ENCODE measurements at regions not wholly inside any gene's neighbourhood (a gene's known extent, or its start where the extent isn't known, plus 50 kb on each side); places are given as distances from the start of the nearest gene placed in this dataset.

DNA sequence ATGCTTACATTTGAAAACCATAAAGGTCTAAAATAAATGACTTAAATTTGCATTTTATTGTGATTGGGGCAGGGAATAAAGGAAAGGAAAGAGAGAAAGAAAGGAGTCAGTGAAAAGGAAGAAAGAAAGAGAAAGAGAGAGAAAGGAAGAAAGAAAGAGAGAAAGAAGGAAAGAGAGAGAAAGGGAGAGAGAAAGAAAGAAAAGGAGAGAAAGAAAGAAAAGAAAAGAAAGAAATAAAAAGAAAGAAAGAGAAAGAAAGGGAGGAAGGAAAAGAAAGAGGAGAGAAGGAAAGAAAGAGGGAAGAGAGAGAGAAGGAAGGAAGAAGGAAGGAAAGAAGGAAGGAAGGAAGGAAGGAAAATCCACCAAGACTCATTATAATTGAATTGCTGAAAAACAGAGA lies 222.8 kb downstream of the RMST start:
- Histone ChIP-seq H3K9ac (no peak overlapping the region), H3K36me3 (no peaks in the 10 kb centered on the region), H3K4me2 (no peak overlapping the region), H3K9me3 (ENCODE audit: low read depth) (no peaks in the 10 kb centered on the region), H3K27me3 (no peaks in the 10 kb centered on the region), H3F3A (ENCODE audit: low read depth) (no peaks in the 10 kb centered on the region), H3K27ac (no peak overlapping the region), H3K4me1 (no peaks in the 10 kb centered on the region), H3K79me2 (ENCODE audit: low read depth) (no peaks in the 10 kb centered on the region), H2AFZ (replicated peaks) (no peak overlapping the region), H4K20me1 (ENCODE audit: low read depth) (no peaks in the 10 kb centered on the region), H3K4me3 (no peak overlapping the region)
- DNase-seq (ENCODE audit: low spot score): no peak
- no peaks in the 10 kb centered on the region for H3K9me3 Mint-ChIP-seq
- H3K4me3 Mint-ChIP-seq: no peak overlapping the region
- TF ChIP-seq EZH2phosphoT487 (IDR thresholded peaks at IDR 0.05): no peak
- no peaks in the 10 kb centered on the region for H3K4me1 Mint-ChIP-seq
- H3K36me3 Mint-ChIP-seq: no peaks in the 10 kb centered on the region
- no peak overlapping the region for H3K27ac Mint-ChIP-seq
- H3K27me3 Mint-ChIP-seq (ENCODE audit: insufficient read depth, low read depth): no peaks in the 10 kb centered on the region

DNA sequence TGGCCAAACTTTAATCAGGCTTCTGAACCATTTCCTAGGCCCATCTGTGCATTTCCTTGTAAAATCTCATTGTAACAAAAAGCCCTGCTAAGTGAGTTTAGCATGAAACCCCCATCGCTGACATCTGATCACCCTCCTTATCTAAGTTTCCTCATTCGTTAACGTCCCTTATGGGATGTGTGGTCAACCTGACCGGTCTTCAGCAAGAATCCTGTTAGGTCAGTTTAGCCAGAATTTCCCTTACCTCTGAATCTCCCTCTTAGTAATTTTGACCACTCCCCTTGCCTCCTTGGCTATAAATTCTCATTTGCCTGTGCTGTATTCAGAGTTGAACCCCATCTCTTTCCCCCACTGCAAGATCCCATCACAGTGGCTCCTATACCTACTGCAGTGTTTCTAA lies 239.3 kb downstream of the RMST start:
- no peak overlapping the region for H3K27ac ChIP-seq
- no peak overlapping the region for H3K4me2 ChIP-seq
- H3K79me2 ChIP-seq (ENCODE audit: low read depth): no peaks in the 10 kb centered on the region
- H3K4me1 ChIP-seq: peaks cover 21% of the 10 kb centered on the region
- no peaks in the 10 kb centered on the region for H3K27me3 Mint-ChIP-seq (ENCODE audit: insufficient read depth, low read depth)
- peaks cover 7% of the 10 kb centered on the region for H3K9me3 Mint-ChIP-seq
- no peak overlapping the region for H3K4me3 ChIP-seq
- no peaks in the 10 kb centered on the region for H3K36me3 Mint-ChIP-seq
- no peaks in the 10 kb centered on the region for H4K20me1 ChIP-seq (ENCODE audit: low read depth)
- no peak overlapping the region for H3K9ac ChIP-seq
- no peak for DNase-seq (ENCODE audit: low spot score)
- no peak overlapping the region for H3K27ac Mint-ChIP-seq
- H2AFZ ChIP-seq (replicated peaks): peak overlapping the region; percentile 56
- no peak overlapping the region for H3K4me3 Mint-ChIP-seq
- H3K36me3 ChIP-seq: no peaks in the 10 kb centered on the region
- no peaks in the 10 kb centered on the region for H3K4me1 Mint-ChIP-seq
- TF ChIP-seq, protein P1, sequence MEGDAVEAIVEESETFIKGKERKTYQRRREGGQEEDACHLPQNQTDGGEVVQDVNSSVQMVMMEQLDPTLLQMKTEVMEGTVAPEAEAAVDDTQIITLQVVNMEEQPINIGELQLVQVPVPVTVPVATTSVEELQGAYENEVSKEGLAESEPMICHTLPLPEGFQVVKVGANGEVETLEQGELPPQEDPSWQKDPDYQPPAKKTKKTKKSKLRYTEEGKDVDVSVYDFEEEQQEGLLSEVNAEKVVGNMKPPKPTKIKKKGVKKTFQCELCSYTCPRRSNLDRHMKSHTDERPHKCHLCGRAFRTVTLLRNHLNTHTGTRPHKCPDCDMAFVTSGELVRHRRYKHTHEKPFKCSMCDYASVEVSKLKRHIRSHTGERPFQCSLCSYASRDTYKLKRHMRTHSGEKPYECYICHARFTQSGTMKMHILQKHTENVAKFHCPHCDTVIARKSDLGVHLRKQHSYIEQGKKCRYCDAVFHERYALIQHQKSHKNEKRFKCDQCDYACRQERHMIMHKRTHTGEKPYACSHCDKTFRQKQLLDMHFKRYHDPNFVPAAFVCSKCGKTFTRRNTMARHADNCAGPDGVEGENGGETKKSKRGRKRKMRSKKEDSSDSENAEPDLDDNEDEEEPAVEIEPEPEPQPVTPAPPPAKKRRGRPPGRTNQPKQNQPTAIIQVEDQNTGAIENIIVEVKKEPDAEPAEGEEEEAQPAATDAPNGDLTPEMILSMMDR (IDR thresholded peaks at IDR 0.05): no peak
- no peaks in the 10 kb centered on the region for H3F3A ChIP-seq (ENCODE audit: low read depth)
- H3K9me3 ChIP-seq (ENCODE audit: low read depth): no peaks in the 10 kb centered on the region
- H3K27me3 ChIP-seq: no peaks in the 10 kb centered on the region

DNA sequence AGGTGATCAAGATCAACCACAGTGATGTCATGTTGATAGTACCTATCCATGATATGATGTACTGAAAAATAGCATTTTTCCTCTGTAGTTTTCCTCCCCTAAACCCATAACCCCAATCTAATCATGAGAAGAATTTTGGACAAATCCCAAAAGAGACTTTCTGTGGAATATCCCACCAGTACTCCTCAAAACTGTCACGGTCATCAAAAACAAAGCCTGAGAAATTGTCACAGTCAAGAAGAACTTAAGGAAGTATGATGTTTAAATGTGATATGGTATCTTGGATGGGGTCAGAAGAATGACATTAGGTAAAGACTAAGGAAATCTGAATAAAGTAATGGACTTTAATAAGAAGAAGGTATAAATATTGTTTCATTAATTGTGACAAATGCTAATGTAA lies 248.8 kb downstream of the RMST start:
- no peaks in the 10 kb centered on the region for H3K36me3 Mint-ChIP-seq
- no peak overlapping the region for H3K4me3 Mint-ChIP-seq
- Histone ChIP-seq H2AFZ (replicated peaks) (no peak overlapping the region), H3K79me2 (ENCODE audit: low read depth) (no peaks in the 10 kb centered on the region), H3K4me2 (no peak overlapping the region), H3F3A (ENCODE audit: low read depth) (no peaks in the 10 kb centered on the region), H3K9ac (no peak overlapping the region), H3K4me1 (peaks cover 12% of the 10 kb centered on the region), H3K4me3 (no peak overlapping the region), H3K36me3 (no peaks in the 10 kb centered on the region), H3K9me3 (ENCODE audit: low read depth) (no peaks in the 10 kb centered on the region), H4K20me1 (ENCODE audit: low read depth) (no peaks in the 10 kb centered on the region), H3K27me3 (no peaks in the 10 kb centered on the region), H3K27ac (no peak overlapping the region)
- no peak overlapping the region for H3K27ac Mint-ChIP-seq
- DNase-seq (ENCODE audit: low spot score): no peak
- H3K4me1 Mint-ChIP-seq: peaks cover 3% of the 10 kb centered on the region
- H3K27me3 Mint-ChIP-seq (ENCODE audit: insufficient read depth, low read depth): peaks cover 2% of the 10 kb centered on the region
- no peaks in the 10 kb centered on the region for H3K9me3 Mint-ChIP-seq
- TF ChIP-seq, protein P1 (IDR thresholded peaks at IDR 0.05): no peak
- no peak for TF ChIP-seq EZH2 (IDR thresholded peaks at IDR 0.05)
- no peak for TF ChIP-seq EZH2phosphoT487 (IDR thresholded peaks at IDR 0.05)

DNA sequence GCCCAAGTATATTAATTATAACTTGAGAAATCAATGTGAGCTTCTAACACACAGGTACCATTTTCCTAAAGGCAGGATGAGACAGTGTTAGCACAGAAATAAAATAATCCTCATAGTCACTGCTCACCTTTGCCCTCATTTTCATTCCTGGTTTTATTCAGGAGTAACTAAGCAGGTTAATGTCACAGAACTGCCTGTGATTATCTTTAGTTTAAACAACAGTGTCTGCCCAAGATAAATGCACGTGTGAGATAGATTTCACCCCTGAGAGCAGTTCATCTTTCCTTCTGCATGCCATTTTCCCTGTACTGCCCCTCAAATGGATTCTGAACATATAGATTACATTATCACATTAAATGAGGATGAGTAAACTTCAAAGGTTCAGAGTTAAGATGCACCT lies 250.7 kb downstream of the RMST start:
- Histone ChIP-seq H3K4me2 (peak overlapping the region; percentile 9), H2AFZ (replicated peaks) (no peak overlapping the region), H3K9me3 (ENCODE audit: low read depth) (no peaks in the 10 kb centered on the region), H3K9ac (no peak overlapping the region), H4K20me1 (ENCODE audit: low read depth) (no peaks in the 10 kb centered on the region), H3K27me3 (no peaks in the 10 kb centered on the region), H3K4me1 (peaks cover 12% of the 10 kb centered on the region), H3K79me2 (ENCODE audit: low read depth) (no peaks in the 10 kb centered on the region), H3K36me3 (no peaks in the 10 kb centered on the region), H3F3A (ENCODE audit: low read depth) (no peaks in the 10 kb centered on the region), H3K4me3 (no peak overlapping the region), H3K27ac (no peak overlapping the region)
- Mint-ChIP-seq H3K36me3 (no peaks in the 10 kb centered on the region), H3K27ac (no peak overlapping the region), H3K4me3 (no peak overlapping the region), H3K4me1 (peaks cover 3% of the 10 kb centered on the region), H3K9me3 (no peaks in the 10 kb centered on the region), H3K27me3 (ENCODE audit: insufficient read depth, low read depth) (peaks cover 2% of the 10 kb centered on the region)
- TF ChIP-seq, protein P1 (IDR thresholded peaks at IDR 0.05): no peak
- no peak for DNase-seq (ENCODE audit: low spot score)
